Naive thymus-derived CD4-positive, alpha-beta T cell (primary cell): ENCODE measurements at regions not wholly inside any gene's neighbourhood (a gene's known extent, or its start where the extent isn't known, plus 50 kb on each side); places are given as distances from the start of the nearest gene placed in this dataset.

Experiments
- ATAC-seq: fragments of 150-1000 bp; cut with Tn5 transposase; 2 replicates; pipeline ENCODE4 v1.10.0; 2021; ENCODE audit warnings: mild to moderate bottlenecking, moderate library complexity
- CTCF ChIA-PET: fragments of 350-600 bp; sonication (Branson Sonifier 250); formaldehyde crosslinking; loops from one replicate; lab custom pipeline; 2021; ENCODE audit warnings: antibody characterized with exemption; lab: Charles Lee
- POLR2A ChIA-PET: fragments of 350-600 bp; sonication (Branson Sonifier 250); formaldehyde crosslinking; loops from one replicate; lab custom pipeline; 2021; ENCODE audit warnings: antibody characterized with exemption, inconsistent platforms; lab: Charles Lee
- DNase-seq, 9 donors: peaks; one replicate each; pipeline versions ENCODE4 v3.0.0 to v3.0.0-alpha.2; 2020 to 2022; ENCODE audit warnings: mixed read lengths in 1 of 9
- H3K27ac ChIP-seq: one replicate; pipeline ENCODE4 v1.7.0; 2013; ENCODE audit warnings: mild to moderate bottlenecking, low read depth, low read length, moderate library complexity
- H3K27me3 ChIP-seq, 2 donors: one replicate each; pipeline ENCODE4 v1.7.0; 2013; ENCODE audit warnings: low read length in 2 of 2, mild to moderate bottlenecking in 2 of 2, moderate library complexity in 2 of 2; ENCODE audit not compliant: control insufficient read depth in 2 of 2, insufficient read depth in 2 of 2
- H3K36me3 ChIP-seq, 3 experiments: 1 replicate in 2 of 3; 2 replicates in 1 of 3; pipeline ENCODE4 v1.7.0; 2013; ENCODE audit warnings: low read length in 3 of 3, mild to moderate bottlenecking in 3 of 3, moderate library complexity in 1 of 3; ENCODE audit not compliant: insufficient read depth in 3 of 3, control insufficient read depth in 2 of 3
- H3K4me1 ChIP-seq, 2 donors: one replicate each; pipeline ENCODE4 v1.7.0; 2013; ENCODE audit warnings: low read length in 2 of 2, mild to moderate bottlenecking in 2 of 2, moderate library complexity in 1 of 2; ENCODE audit not compliant: control insufficient read depth in 2 of 2, insufficient read depth in 2 of 2
- H3K4me3 ChIP-seq: 2 replicates; pipeline ENCODE4 v1.7.0; 2013; ENCODE audit warnings: mild to moderate bottlenecking, low read length
- H3K9me3 ChIP-seq, 3 experiments: 1 replicate in 2 of 3; 2 replicates in 1 of 3; pipeline ENCODE4 v1.7.0; 2013; ENCODE audit warnings: low read length in 3 of 3; ENCODE audit not compliant: control insufficient read depth in 2 of 3
- H3K27ac Mint-ChIP-seq, 9 donors: one replicate each; pipeline ENCODE4 v1.8.0; 2020 to 2022; ENCODE audit warnings: mixed read lengths in 9 of 9, mild to moderate bottlenecking in 8 of 9, moderate library complexity in 5 of 9, inconsistent platforms in 2 of 9
- H3K27me3 Mint-ChIP-seq, 5 donors: one replicate each; pipeline ENCODE4 v1.8.0; 2021 to 2022; ENCODE audit warnings: mixed read lengths in 5 of 5, mild to moderate bottlenecking in 1 of 5
- H3K36me3 Mint-ChIP-seq, 5 donors: one replicate each; pipeline ENCODE4 v1.8.0; 2020 to 2022; ENCODE audit warnings: mixed read lengths in 5 of 5, mild to moderate bottlenecking in 3 of 5, inconsistent platforms in 1 of 5
- H3K4me1 Mint-ChIP-seq, 7 donors: one replicate each; pipeline ENCODE4 v1.8.0; 2020 to 2022; ENCODE audit warnings: mixed read lengths in 7 of 7, mild to moderate bottlenecking in 3 of 7, inconsistent platforms in 1 of 7
- H3K4me3 Mint-ChIP-seq, 10 donors: one replicate each; pipeline ENCODE4 v1.8.0; 2020 to 2022; ENCODE audit warnings: mild to moderate bottlenecking in 10 of 10, mixed read lengths in 10 of 10, moderate library complexity in 6 of 10, inconsistent platforms in 2 of 10
- H3K9me3 Mint-ChIP-seq, 11 donors: one replicate each; pipeline ENCODE4 v1.8.0; 2020 to 2022; ENCODE audit warnings: mixed read lengths in 11 of 11, mild to moderate bottlenecking in 4 of 11, inconsistent platforms in 1 of 11, moderate library complexity in 1 of 11
- intact Hi-C, 2 donors: fragments of 100-400 bp; cut with micrococcal nuclease; formaldehyde crosslinking; loops; one replicate each; pipeline ENCODE4 v1.15.1; 2023

GRCh38 chr3:165451371-165452070 lies 255.3 kb upstream of the SLITRK3 start:
- no peaks in the 10 kb centered on the region for H3K4me1 Mint-ChIP-seq
- no peak for ATAC-seq
- ChIA-PET POLR2A (no interaction called here), CTCF (no interaction called here)
- Histone ChIP-seq H3K27me3 (no peaks in the 10 kb centered on the region), H3K27ac (no peak overlapping the region), H3K4me3 (no peak overlapping the region), H3K9me3 (peaks cover 0 to 7% (median 0%) of the 10 kb centered on the region in 3 experiments), H3K36me3 (no peaks in the 10 kb centered on the region), H3K4me1 (no peaks in the 10 kb centered on the region)
- H3K9me3 Mint-ChIP-seq = peaks cover 2 to 49% (median 8%) of the 10 kb centered on the region in 11 donors
- H3K4me3 Mint-ChIP-seq = no peak overlapping the region
- no peak for DNase-seq
- H3K27ac Mint-ChIP-seq = no peak overlapping the region
- no peaks in the 10 kb centered on the region for H3K27me3 Mint-ChIP-seq
- H3K36me3 Mint-ChIP-seq = no peaks in the 10 kb centered on the region
- intact Hi-C loops = no loop called here

- no peak overlapping the region for H3K4me3 Mint-ChIP-seq
- H3K36me3 ChIP-seq = no peaks in the 10 kb centered on the region
- no peak overlapping the region for H3K27ac ChIP-seq
- ATAC-seq = no peak
- no peaks in the 10 kb centered on the region for H3K4me1 Mint-ChIP-seq
- H3K9me3 Mint-ChIP-seq = peaks cover 0 to 22% (median 5%) of the 10 kb centered on the region in 11 donors
- ChIA-PET CTCF (interaction anchor here (0.7 kb wide), 1 partner anchor 44 kb away, joined by 3 read pairs; no protein-coding TSS in a partner anchor), POLR2A (no interaction called here)
- peaks cover 0 to 5% (median 0%) of the 10 kb centered on the region in 3 experiments for H3K9me3 ChIP-seq
- intact Hi-C loops = no loop called here
- no peaks in the 10 kb centered on the region for H3K36me3 Mint-ChIP-seq
- H3K4me1 ChIP-seq = no peaks in the 10 kb centered on the region
- DNase-seq = no peak
- no peak overlapping the region for H3K4me3 ChIP-seq
- H3K27me3 Mint-ChIP-seq = no peaks in the 10 kb centered on the region
- no peaks in the 10 kb centered on the region for H3K27me3 ChIP-seq
- no peak overlapping the region for H3K27ac Mint-ChIP-seq
Observed at GRCh38 chr3:165446555-165446954, 250.4 kb upstream of the SLITRK3 start.

GRCh38 chr3:165444745-165445144 lies 248.6 kb upstream of the SLITRK3 start:
- peaks cover 0 to 5% (median 0%) of the 10 kb centered on the region in 3 experiments for H3K9me3 ChIP-seq
- Mint-ChIP-seq H3K36me3 (no peaks in the 10 kb centered on the region), H3K27me3 (no peaks in the 10 kb centered on the region), H3K9me3 (peaks cover 0 to 19% (median 5%) of the 10 kb centered on the region in 11 donors), H3K27ac (no peak overlapping the region), H3K4me3 (no peak overlapping the region), H3K4me1 (no peaks in the 10 kb centered on the region)
- intact Hi-C loops = no loop called here
- H3K27ac ChIP-seq = no peak overlapping the region
- POLR2A ChIA-PET = no interaction called here
- H3K36me3 ChIP-seq = no peaks in the 10 kb centered on the region
- DNase-seq = no peak
- H3K4me3 ChIP-seq = no peak overlapping the region
- H3K4me1 ChIP-seq = no peaks in the 10 kb centered on the region
- no peaks in the 10 kb centered on the region for H3K27me3 ChIP-seq
- CTCF ChIA-PET = no interaction called here
- ATAC-seq = no peak

GRCh38 chr3:165443664-165444063 lies 247.5 kb upstream of the SLITRK3 start:
- no peak overlapping the region for H3K27ac Mint-ChIP-seq
- peaks cover 0 to 17% (median 5%) of the 10 kb centered on the region in 11 donors for H3K9me3 Mint-ChIP-seq
- Histone ChIP-seq H3K27ac (no peak overlapping the region), H3K36me3 (no peaks in the 10 kb centered on the region), H3K27me3 (no peaks in the 10 kb centered on the region), H3K4me3 (no peak overlapping the region), H3K9me3 (peaks cover 0 to 5% (median 0%) of the 10 kb centered on the region in 3 experiments), H3K4me1 (no peaks in the 10 kb centered on the region)
- intact Hi-C loops = no loop called here
- H3K4me1 Mint-ChIP-seq = no peaks in the 10 kb centered on the region
- CTCF ChIA-PET = no interaction called here
- ATAC-seq = no peak
- H3K4me3 Mint-ChIP-seq = no peak overlapping the region
- DNase-seq = no peak
- no peaks in the 10 kb centered on the region for H3K27me3 Mint-ChIP-seq
- H3K36me3 Mint-ChIP-seq = no peaks in the 10 kb centered on the region
- POLR2A ChIA-PET = no interaction called here

- POLR2A ChIA-PET = no interaction called here
- no peak overlapping the region for H3K27ac ChIP-seq
- peaks cover 0 to 14% (median 6%) of the 10 kb centered on the region in 11 donors for H3K9me3 Mint-ChIP-seq
- peaks cover 0 to 5% (median 0%) of the 10 kb centered on the region in 3 experiments for H3K9me3 ChIP-seq
- ATAC-seq (no peak), DNase-seq (no peak)
- H3K4me3 ChIP-seq = no peak overlapping the region
- no peaks in the 10 kb centered on the region for H3K27me3 ChIP-seq
- no peaks in the 10 kb centered on the region for H3K4me1 Mint-ChIP-seq
- H3K36me3 ChIP-seq = no peaks in the 10 kb centered on the region
- CTCF ChIA-PET = no interaction called here
- H3K4me1 ChIP-seq = no peaks in the 10 kb centered on the region
- H3K36me3 Mint-ChIP-seq = no peaks in the 10 kb centered on the region
- peaks cover 0 to 6% (median 0%) of the 10 kb centered on the region in 5 donors for H3K27me3 Mint-ChIP-seq
- intact Hi-C loops = no loop called here
- no peak overlapping the region for H3K4me3 Mint-ChIP-seq
- no peak overlapping the region for H3K27ac Mint-ChIP-seq
Observed at GRCh38 chr3:165442061-165442460, 245.9 kb upstream of the SLITRK3 start.

GRCh38 chr3:165440380-165440779 lies 244.2 kb upstream of the SLITRK3 start:
- ChIA-PET CTCF (no interaction called here), POLR2A (no interaction called here)
- H3K9me3 ChIP-seq = peaks cover 0 to 3% (median 0%) of the 10 kb centered on the region in 3 experiments
- no peaks in the 10 kb centered on the region for H3K27me3 ChIP-seq
- no peak overlapping the region for H3K27ac ChIP-seq
- no peak overlapping the region for H3K27ac Mint-ChIP-seq
- H3K4me1 Mint-ChIP-seq = no peaks in the 10 kb centered on the region
- H3K4me1 ChIP-seq = no peaks in the 10 kb centered on the region
- intact Hi-C loops = no loop called here
- H3K36me3 ChIP-seq = no peaks in the 10 kb centered on the region
- H3K4me3 ChIP-seq = no peak overlapping the region
- ATAC-seq = no peak
- H3K9me3 Mint-ChIP-seq = peaks cover 0 to 12% (median 7%) of the 10 kb centered on the region in 11 donors
- no peak for DNase-seq
- no peak overlapping the region for H3K4me3 Mint-ChIP-seq
- H3K36me3 Mint-ChIP-seq = no peaks in the 10 kb centered on the region
- H3K27me3 Mint-ChIP-seq = peaks cover 0 to 6% (median 0%) of the 10 kb centered on the region in 5 donors

- no peak overlapping the region for H3K4me3 ChIP-seq
- H3K9me3 Mint-ChIP-seq = peaks cover 2 to 18% (median 10%) of the 10 kb centered on the region in 11 donors
- H3K27ac Mint-ChIP-seq = no peak overlapping the region
- H3K9me3 ChIP-seq = peaks cover 0 to 3% (median 0%) of the 10 kb centered on the region in 3 experiments
- H3K27me3 Mint-ChIP-seq = peaks cover 0 to 6% (median 0%) of the 10 kb centered on the region in 5 donors
- DNase-seq (no peak), ATAC-seq (no peak)
- no peaks in the 10 kb centered on the region for H3K4me1 Mint-ChIP-seq
- no peaks in the 10 kb centered on the region for H3K36me3 ChIP-seq
- no peak overlapping the region for H3K27ac ChIP-seq
- H3K4me3 Mint-ChIP-seq = no peak overlapping the region
- no peaks in the 10 kb centered on the region for H3K4me1 ChIP-seq
- CTCF ChIA-PET = no interaction called here
- intact Hi-C loops = no loop called here
- H3K36me3 Mint-ChIP-seq = no peaks in the 10 kb centered on the region
- POLR2A ChIA-PET = no interaction called here
- no peaks in the 10 kb centered on the region for H3K27me3 ChIP-seq
Observed at GRCh38 chr3:165439765-165440164, 243.6 kb upstream of the SLITRK3 start.
